Activated naive CD4-positive, alpha-beta T cell treated with anti-CD3 and anti-CD28 coated beads, Interleukin-2, amount 50 U/mL, for 72 hours (primary cell): ENCODE measurements at regions not wholly inside any gene's neighbourhood (a gene's known extent, or its start where the extent isn't known, plus 50 kb on each side); places are given as distances from the start of the nearest gene placed in this dataset.
"Not testable (repeated sequence)": the region's sequence is repeated elsewhere in the genome, so short reads cannot be mapped to it uniquely, and the experiment has no call there.

Experiments used
- ATAC-seq, 2 donors: fragments of 150-1000 bp; cut with Tn5 transposase; 2 replicates each; pipeline ENCODE4 v1.10.0; 2021; ENCODE audit warnings: mild to moderate bottlenecking in 2 of 2, moderate library complexity in 2 of 2
- DNase-seq, 2 donors: peaks; one replicate each; pipeline ENCODE4 v3.0.0; 2021 to 2022; ENCODE audit warnings: low spot score in 2 of 2
- H3K27ac Mint-ChIP-seq, 2 donors: one replicate each; pipeline ENCODE4 v1.8.0; 2022; ENCODE audit warnings: mild to moderate bottlenecking in 2 of 2, mixed read lengths in 2 of 2
- H3K36me3 Mint-ChIP-seq, 2 donors: one replicate each; pipeline ENCODE4 v1.8.0; 2022; ENCODE audit warnings: mixed read lengths in 2 of 2
- H3K9me3 Mint-ChIP-seq, 2 donors: one replicate each; pipeline ENCODE4 v1.8.0; 2022; ENCODE audit warnings: mixed read lengths in 2 of 2

DNA sequence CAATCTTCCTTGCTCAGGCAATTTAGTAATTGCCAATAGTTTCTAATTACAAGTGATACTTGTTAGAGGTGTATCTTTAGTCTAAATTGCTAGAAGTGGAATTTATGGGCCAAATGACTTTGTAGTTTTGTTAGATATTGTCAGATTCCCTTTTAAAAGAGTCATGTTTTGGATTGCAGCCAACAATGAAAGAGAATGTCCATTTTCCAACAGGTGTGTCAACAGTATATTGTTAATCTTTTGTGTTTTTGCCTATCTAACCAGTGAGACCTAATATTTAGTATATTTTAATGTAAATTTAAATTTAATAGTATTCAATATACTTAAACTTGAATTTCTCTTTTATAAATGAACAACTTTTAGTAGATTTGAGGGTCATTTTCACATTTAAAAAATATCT lies 259.4 kb upstream of the ETAA1 start:
- DNase-seq (no peak), ATAC-seq (no peak)
- Mint-ChIP-seq H3K27ac (no peak overlapping the region), H3K36me3 (no peaks in the 10 kb centered on the region), H3K9me3 (peaks cover 0 to 3% of the 10 kb centered on the region in 2 donors)

DNA sequence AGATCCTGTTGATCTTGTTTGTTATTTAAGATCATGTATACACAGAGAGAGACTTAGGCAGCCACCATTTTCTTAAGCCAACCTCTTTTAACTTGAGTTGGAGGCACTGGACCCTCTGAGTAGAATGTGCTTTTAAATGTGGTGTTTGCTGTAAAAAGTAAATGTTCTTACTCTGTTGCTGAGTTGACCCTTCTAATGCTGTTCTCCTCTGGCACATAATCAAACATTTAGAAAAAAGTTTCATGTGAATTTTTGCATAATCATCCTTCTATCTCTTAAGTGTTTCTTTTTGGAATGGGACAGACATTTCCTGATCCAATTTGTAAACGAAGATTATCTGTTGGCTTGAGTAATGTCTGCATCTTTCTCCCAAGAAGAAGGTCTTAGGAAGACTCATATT lies 255.1 kb upstream of the ETAA1 start:
- Mint-ChIP-seq H3K27ac (no peak overlapping the region), H3K9me3 (peaks cover 0 to 7% of the 10 kb centered on the region in 2 donors), H3K36me3 (no peaks in the 10 kb centered on the region)
- DNase-seq: no peak
- no peak for ATAC-seq

DNA sequence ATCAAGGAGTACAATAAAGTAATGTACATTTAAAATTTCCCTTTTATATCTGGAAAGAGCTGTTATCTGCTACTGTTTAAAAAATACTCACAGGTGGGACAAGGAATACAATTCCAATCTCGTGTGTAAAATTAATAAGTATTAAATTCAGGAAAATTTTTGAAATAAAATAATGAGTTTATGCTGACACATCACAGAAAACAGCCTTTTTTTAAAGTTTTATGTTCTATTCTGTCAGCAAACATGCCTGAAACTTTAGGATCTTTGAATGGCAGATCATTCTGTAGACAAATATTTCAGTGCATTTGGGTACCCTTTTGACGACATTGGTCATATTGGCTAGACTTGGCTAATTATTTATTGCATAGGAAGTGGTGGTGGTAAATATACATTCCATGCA lies 254.4 kb upstream of the ETAA1 start:
- no peak overlapping the region for H3K27ac Mint-ChIP-seq
- no peak for DNase-seq
- H3K9me3 Mint-ChIP-seq: peaks cover 0 to 7% of the 10 kb centered on the region in 2 donors
- H3K36me3 Mint-ChIP-seq: no peaks in the 10 kb centered on the region
- ATAC-seq: no peak

DNA sequence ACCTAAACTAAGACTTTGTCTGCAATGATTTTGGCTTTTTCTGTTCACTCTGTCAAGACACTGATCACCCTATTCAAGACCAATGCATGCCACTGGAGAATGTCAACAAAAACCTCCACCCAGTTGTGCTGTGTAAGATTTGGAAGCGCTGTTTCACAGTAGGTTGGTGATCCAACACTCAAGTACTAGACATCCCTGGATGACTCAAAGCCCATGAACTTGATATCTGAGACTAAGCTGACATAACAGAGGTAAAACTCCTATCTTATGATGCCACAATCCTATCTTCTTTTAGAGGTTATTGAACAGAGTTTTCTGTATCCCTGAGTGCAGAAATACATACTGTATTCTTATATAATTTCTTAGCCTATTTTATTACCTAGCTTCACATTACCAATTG lies 251.3 kb upstream of the ETAA1 start:
- no peaks in the 10 kb centered on the region for H3K36me3 Mint-ChIP-seq
- peaks cover 13% of the 10 kb centered on the region in 2 donors for H3K9me3 Mint-ChIP-seq
- H3K27ac Mint-ChIP-seq: no peak overlapping the region
- DNase-seq (no peak), ATAC-seq (no peak)

DNA sequence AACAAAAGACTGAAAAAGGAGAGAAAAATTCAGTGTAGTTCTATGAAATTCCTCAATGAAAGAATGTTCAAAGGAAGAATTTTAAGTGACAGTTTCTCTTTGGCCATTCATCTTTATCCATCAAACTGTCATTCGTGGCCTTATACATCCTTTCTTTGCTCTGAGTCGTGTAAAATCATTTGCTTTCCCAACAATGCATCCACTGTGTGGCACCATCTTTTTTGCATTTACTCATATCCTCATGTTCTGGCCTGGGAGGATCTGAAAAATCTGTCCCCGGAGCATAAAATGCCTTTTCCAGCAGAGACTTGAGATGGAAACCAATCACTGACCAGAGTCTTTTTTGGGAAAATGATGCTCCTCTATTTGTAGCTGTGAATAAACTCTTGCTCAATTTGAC lies 240.3 kb upstream of the ETAA1 start:
- no peak overlapping the region for H3K27ac Mint-ChIP-seq
- no peaks in the 10 kb centered on the region for H3K36me3 Mint-ChIP-seq
- H3K9me3 Mint-ChIP-seq: peaks cover 12 to 23% of the 10 kb centered on the region in 2 donors
- DNase-seq: no peak
- ATAC-seq: no peak

DNA sequence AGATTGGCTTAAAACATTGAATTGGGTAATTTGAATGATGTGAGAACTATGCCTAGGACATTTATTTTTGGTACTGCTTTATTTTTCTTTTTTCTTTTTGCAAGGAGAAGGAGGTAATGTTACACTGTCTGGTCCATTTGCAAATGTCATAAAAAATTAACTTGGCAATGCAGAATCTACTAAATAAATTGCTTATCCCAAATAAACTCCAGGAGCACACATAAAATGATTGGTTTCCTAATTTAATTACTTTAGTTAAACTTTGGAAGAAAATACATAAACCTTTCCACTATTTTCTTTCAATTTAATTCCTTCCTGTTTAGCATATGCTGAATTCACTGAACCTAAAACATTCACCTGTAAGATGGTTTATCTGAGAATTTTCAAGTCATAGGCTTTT lies 238.4 kb upstream of the ETAA1 start:
- DNase-seq (no peak), ATAC-seq (no peak)
- no peaks in the 10 kb centered on the region for H3K36me3 Mint-ChIP-seq
- H3K27ac Mint-ChIP-seq: no peak overlapping the region
- peaks cover 0 to 10% of the 10 kb centered on the region in 2 donors for H3K9me3 Mint-ChIP-seq

DNA sequence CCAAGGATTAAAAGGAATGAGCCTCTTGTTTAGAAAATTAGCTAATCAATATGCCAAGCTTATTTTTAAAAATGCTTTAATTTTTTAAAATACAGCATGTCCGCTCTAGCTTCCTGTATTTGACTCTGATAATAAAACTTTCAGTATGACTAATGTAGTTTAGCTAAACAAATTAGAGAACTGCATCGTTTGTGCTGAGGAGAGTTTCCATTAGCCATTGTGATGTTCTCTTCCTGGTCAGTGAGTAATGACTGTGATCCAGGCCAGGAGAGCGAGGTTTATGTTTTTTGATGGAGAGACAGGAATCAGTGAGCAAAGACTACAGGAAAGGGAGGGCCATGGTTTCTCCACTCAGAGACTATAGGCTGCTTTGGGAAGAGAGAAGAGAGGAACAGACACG lies 237.2 kb upstream of the ETAA1 start:
- Mint-ChIP-seq H3K36me3 (no peaks in the 10 kb centered on the region), H3K9me3 (peaks cover 0 to 7% of the 10 kb centered on the region in 2 donors), H3K27ac (no peak overlapping the region)
- DNase-seq (no peak), ATAC-seq (no peak)

DNA sequence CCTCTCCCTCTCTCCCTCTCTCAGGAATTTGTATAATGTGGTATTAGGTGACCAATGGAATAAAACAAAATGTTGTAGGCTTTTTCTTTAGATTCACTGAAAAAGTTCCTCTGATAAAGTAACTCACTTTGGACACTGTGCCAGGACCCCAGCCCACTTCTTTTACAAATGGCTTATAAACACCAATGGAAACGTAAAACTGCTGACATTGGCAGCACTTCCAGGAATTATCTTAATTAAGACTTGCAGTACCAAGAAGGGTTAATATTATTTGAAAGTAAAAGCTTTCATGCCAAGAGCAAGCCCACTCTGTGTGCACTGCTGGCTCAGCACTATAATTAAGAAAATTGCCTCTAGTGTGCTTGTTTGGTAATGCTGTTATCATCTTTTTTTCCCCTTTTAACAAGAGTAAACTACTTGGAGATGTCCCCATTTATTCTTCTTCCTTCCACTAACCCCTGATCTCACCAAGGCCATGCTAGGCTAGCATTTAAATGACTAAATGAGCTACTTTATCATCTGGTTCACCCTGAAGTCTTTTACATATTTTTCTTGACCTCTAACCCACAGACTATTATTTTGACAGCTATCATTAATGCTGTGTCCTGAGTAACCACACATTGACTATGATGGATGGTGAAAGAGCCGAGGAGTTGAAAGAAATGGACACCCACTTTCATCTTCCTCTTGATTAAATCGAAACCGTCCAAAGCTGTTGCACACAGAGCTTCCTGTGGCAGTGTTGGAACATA lies 232.2 kb upstream of the ETAA1 start:
- Mint-ChIP-seq H3K27ac (no peak overlapping the region), H3K36me3 (no peaks in the 10 kb centered on the region)
- ATAC-seq: no peak

DNA sequence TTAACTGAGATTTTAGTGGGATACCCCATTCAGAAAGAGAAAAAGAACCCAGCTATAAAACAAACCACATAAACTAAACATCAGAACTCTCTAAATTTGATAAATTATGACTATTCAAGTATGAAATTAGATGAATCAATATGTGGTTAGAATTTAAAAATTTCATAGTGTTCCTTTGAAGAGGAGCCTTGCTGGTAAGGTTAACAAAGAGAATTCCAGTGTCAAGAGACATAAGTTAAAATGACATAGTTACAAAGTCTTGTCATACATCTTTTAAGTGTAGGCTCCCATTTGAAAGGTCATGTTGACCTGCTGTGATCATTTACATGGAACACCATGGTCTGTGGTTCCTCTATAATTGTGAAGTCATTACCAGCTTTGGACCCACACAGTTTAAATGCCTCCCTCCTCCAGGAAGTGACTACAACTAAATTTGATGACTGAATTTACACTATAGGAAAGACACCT lies 231.6 kb upstream of the ETAA1 start:
- peaks cover 10 to 12% of the 10 kb centered on the region in 2 donors for H3K9me3 Mint-ChIP-seq
- no peaks in the 10 kb centered on the region for H3K36me3 Mint-ChIP-seq
- no peak for ATAC-seq
- DNase-seq: no peak
- no peak overlapping the region for H3K27ac Mint-ChIP-seq

More for the DNA sequence above, 232.2 kb upstream of the ETAA1 start:
- peaks cover 9 to 16% of the 10 kb centered on the region in 2 donors for H3K9me3 Mint-ChIP-seq
- no peak for DNase-seq

DNA sequence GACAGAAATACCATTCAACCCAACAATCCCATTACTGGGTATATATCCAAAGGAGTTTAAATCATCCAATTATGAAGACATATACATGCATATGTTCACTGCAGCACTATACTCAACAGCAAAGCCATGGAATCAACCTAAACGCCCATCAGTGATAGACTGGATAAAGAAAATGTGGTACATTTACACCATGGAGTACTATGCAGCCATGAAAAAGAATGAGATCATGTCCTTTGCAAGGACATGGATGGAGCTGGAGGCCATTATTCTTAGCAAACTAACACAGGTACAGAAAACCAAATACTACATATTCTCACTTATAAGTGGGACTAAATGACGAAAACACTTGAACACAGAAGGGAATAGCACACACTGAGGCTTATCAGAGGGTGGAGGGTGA lies 230.6 kb upstream of the ETAA1 start:
- ATAC-seq, DNase-seq, H3K36me3 Mint-ChIP-seq, H3K27ac Mint-ChIP-seq: not testable (repeated sequence)
- peaks cover 10 to 12% of the 10 kb centered on the region in 2 donors for H3K9me3 Mint-ChIP-seq

DNA sequence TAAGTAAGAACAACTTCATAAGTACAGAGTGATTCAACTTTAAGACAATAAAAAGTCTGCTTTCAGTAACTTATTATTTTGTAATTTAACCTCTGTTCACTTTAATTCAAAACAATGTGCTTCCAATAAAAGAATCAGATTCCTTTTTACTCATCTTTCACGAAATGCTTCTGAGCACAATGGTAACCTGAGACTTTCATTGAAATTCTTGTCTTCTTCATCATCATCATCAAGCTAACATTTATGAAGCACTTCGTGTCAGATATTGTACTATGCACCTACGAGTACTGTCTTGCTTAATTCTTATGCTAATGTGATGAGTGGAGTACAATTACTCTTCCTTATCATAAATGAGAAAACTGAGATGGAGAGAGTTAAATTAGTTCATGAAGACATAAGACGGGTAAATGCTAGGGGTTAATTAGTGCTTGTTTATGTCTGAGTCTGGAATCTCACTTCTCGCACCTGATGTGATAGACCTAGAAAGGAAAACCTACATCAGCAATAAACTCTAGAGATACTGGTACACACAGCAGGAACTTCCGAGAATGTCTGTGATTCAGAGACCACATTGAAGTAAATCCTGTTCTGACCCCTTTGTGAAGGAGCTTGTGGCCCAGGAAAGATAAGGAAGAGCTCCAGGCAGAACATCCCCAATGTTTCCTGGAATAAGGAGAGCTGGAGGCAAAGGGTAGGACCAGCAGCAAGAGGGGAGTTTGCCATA lies 227.6 kb upstream of the ETAA1 start:
- ATAC-seq (no peak), DNase-seq (no peak)
- peaks cover 10 to 12% of the 10 kb centered on the region in 2 donors for H3K9me3 Mint-ChIP-seq
- no peak overlapping the region for H3K27ac Mint-ChIP-seq
- no peaks in the 10 kb centered on the region for H3K36me3 Mint-ChIP-seq

DNA sequence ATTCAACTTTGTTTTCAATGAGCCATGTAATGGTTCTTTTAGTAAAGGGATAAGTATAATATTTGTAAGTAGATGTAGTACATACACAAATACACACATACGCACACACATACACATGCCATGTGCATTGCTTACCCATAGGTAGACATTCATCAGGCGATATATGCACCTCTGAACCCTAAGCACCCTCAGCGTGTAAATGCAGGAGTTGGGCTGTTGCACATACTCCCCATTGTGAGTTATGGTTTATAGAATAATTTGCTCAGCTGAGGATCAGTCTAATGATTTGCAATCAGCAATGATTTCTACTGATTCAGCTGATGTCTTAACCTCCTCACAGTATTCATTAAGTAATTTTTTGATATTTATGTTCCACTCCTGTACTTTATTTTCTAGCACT lies 217.6 kb upstream of the ETAA1 start:
- ATAC-seq (no peak), DNase-seq (no peak)
- no peaks in the 10 kb centered on the region for H3K36me3 Mint-ChIP-seq
- peaks cover 3 to 5% of the 10 kb centered on the region in 2 donors for H3K9me3 Mint-ChIP-seq
- H3K27ac Mint-ChIP-seq: no peak overlapping the region

DNA sequence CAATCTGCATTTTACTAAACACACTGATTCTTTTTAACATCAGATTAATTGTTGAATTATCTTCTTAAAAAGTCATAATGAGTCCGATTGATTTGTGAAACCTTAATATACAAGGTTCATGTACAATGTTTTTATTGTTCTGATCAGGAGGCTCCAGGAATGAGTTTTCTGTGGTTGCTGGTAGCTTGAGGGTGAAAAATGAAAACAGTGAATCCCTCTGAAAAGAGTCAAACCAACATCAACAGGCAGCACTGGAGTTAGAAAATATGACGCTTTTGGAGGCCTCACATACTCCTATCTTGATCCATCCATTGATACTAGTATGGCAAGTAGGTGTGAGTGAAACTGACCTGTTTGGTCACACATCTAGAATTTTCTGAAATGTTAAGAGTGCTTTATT lies 216.3 kb upstream of the ETAA1 start:
- H3K27ac Mint-ChIP-seq: no peak overlapping the region
- no peaks in the 10 kb centered on the region for H3K36me3 Mint-ChIP-seq
- DNase-seq (no peak), ATAC-seq (no peak)
- H3K9me3 Mint-ChIP-seq: peaks cover 5 to 9% of the 10 kb centered on the region in 2 donors

DNA sequence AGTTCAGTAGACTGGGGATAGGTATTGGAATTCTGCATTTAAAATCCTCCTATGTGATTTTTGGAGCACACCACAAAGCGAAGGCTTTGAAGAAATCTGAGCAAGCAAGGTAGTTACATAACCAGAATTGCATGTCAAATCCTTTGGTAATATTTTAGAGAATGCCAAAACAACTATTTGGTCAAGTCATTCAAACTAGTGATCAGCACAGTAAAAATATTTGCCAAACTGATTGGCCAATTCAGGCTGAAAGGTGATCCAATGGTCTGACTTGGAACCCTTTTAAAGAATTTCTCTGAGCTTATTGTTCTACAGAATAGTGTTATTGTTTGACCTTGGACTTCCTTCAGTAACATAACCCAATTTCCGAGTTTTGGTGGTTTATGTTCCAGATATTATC lies 214.2 kb upstream of the ETAA1 start:
- Mint-ChIP-seq H3K27ac (no peak overlapping the region), H3K9me3 (peaks cover 9 to 14% of the 10 kb centered on the region in 2 donors), H3K36me3 (no peaks in the 10 kb centered on the region)
- DNase-seq (no peak), ATAC-seq (no peak)

DNA sequence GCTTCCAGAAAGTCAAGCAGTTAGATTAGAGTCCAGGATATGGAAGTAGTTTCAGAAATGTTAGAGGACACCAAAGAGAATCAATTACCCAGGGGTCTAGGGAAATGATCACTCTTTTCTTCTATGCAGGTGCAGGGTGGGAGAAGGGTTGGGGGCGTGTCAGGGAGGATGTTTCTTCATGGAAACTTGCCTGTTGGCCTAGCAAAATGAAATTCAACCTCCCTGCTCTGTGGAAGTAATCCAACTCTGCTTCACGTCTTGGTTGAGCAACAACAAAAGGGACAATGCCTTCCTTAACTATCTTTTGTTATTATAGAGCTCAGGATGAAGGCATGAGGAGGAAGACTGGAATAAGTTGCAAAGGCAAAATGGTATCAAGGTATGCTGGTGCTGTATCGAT lies 210.8 kb upstream of the ETAA1 start:
- Mint-ChIP-seq H3K36me3 (no peaks in the 10 kb centered on the region), H3K27ac (no peak overlapping the region)
- no peak for DNase-seq

DNA sequence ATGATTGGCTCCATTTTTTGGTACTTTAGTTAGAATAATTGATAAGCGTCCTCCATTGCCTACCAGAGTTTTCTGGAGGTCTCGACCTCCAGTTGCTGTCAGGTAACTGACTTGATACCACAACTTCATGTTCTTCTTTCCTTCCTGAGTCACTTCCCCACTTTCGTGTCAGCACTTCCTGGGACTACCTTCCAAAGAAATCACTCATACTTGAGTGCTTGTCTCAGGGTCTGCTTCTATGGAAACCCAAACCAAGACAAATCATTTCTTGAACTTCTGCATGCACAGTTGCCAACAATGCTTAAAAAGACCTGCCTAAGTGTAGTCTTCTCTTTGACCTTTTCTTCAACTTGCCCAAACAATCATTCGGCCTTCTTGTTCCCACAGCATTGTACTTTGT lies 210.3 kb upstream of the ETAA1 start:
- peak overlapping the region in 1 of 2 donors; percentile 30 for H3K27ac Mint-ChIP-seq
- ATAC-seq (no peak), DNase-seq (no peak)
- peaks cover 9 to 20% of the 10 kb centered on the region in 2 donors for H3K9me3 Mint-ChIP-seq
- no peaks in the 10 kb centered on the region for H3K36me3 Mint-ChIP-seq

More for the DNA sequence above, 210.8 kb upstream of the ETAA1 start:
- no peak for ATAC-seq
- peaks cover 9 to 20% of the 10 kb centered on the region in 2 donors for H3K9me3 Mint-ChIP-seq

DNA sequence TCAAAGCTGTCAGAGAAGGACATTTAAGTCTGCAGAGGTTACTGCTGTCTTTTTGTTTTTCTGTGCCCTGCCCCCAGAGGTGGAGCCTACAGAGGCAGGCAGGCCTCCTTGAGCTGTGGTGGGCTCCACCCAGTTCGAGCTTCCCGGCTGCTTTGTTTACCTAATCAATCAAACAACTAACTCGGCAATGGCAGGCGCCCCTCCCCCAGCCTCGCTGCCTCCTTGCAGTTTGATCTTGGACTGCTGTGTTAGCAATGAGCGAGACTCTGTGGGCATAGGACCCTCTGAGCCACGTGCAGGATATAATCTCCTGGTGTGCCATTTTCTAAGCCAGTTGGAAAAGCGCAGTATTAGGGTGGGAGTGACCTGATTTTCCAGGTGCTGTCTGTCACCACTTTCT lies 201.8 kb upstream of the ETAA1 start:
- H3K27ac Mint-ChIP-seq, H3K36me3 Mint-ChIP-seq, DNase-seq, ATAC-seq: not testable (repeated sequence)
- peaks cover 14 to 22% of the 10 kb centered on the region in 2 donors for H3K9me3 Mint-ChIP-seq

DNA sequence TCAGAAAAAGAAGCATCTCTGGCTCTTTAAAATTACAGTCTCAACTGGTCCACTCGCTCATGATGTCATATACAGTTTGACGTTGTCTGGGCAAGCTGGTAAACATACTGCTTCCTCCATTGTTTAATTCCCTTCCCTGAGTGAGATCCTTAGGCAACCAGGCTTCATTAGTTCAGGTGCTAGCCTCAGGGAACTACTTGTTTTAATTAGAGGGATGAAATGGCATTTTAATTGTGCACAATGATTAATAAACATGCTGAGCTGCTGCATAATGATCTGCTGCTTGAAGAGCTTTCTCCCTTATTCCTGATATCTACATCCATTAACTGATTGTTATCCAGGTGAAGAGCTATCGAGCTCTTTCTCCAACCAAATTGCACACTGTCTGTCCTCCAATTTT lies 195.6 kb upstream of the ETAA1 start:
- Mint-ChIP-seq H3K27ac (no peak overlapping the region), H3K9me3 (peaks cover 0 to 13% of the 10 kb centered on the region in 2 donors), H3K36me3 (no peaks in the 10 kb centered on the region)
- DNase-seq: no peak
- ATAC-seq: no peak
